Stimulated activated CD4-positive, alpha-beta T cell treated with anti-CD3 and anti-CD28 coated beads, Interleukin-12 subunit alpha, Interleukin-12 subunit beta, amount 100 ng/mL, for 24 hours (primary cell): ENCODE measurements at regions not wholly inside any gene's neighbourhood (a gene's known extent, or its start where the extent isn't known, plus 50 kb on each side); places are given as distances from the start of the nearest gene placed in this dataset.

Source experiments
- DNase-seq, 2 experiments: peaks; one replicate each; pipeline ENCODE4 v3.0.0-alpha.2; 2020; ENCODE audit warnings: low read depth in 2 of 2

DNA sequence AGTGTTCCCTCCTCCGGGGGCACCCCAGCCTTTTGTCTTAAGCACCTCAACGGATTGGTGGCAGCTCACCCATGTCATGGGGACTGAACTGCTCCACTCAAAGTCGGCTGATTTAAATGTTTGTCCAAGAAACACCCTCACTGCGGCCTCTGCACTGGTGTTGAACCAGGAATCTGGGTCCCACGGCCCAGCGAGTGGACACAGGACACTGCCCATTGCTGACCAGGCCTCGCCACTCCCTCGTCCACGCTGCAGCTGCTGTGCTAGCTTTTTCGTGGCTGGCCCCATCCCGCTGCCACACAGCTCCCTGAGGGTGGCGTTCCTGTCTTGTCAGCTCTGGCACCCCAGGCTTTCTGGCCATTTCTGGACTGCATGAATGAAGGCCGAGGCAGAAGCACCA lies 646.2 kb downstream of the BRD1 start:
- no peak for DNase-seq

DNA sequence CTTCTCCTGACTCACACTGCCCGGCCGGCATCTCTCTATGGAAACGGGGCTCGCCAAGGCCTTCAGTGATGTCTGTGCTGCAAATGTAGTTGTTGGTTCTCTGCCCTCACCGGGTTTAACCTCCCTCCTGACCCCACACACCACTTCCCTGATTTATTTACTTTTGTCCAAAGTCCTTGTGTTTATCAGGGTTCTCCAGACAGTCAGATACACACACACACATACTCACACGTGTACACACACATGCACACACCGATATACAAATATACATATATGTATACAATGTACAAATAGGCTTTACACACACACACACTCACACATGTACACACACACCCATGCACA lies 647.0 kb downstream of the BRD1 start:
- no peak for DNase-seq

DNA sequence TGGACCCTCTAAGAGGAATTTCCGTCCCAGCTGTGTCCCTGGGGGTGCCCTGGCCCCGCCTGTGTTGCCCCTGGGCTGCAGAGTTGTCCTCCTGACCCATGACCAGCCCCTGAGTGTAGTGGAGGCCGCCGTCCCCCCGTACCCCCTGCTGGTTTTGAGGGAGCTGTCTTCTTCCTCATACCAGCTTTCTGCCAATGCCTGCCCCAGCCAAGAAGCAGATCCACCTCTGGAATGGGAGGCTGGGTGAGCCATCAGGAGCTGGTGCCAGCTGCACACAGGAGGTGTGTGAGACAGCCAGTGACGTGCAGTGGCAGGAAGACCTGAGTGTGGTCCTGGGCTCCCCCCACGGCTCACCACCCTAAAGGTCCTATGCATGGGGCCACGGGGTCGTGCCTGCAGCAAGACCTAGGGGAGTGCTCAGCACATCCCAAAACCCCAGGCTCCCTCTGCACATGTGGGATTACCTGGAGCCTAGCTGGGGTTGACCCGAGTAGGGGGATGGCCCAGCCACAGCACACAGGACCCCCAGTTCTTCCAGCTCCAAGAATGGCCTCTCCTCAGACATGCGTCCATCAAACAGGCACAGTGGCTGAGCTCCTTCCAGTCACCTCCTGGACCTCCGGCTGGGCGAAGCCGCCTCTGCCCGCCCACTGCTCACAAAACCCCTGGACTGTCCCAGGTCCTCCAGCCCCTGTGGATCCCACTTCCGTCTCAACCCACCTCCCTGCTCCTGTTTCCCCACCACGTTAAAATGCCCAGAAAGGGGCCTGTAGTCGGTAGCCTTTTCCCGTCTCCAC lies 647.6 kb downstream of the BRD1 start:
- no peak for DNase-seq

DNA sequence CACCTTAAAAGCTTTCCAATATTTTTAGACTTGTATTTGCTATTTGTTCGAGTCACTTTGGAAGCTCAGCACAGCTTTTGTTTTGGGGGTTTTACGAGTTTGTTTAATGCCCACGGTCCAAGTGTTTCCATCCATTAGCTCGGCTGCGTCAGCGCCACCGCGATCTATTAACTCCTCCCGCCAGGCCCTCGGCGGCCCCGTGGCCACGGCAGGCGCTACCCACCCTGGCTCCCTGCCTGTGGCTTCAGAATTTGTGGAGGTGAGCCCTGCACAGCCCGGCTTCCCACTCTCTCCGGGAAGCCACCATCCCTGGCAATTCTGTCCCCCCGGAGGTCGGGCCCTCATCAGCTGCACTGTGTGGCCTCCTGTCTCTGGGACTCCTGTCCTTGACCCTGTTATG lies 648.5 kb downstream of the BRD1 start:
- DNase-seq = no peak

DNA sequence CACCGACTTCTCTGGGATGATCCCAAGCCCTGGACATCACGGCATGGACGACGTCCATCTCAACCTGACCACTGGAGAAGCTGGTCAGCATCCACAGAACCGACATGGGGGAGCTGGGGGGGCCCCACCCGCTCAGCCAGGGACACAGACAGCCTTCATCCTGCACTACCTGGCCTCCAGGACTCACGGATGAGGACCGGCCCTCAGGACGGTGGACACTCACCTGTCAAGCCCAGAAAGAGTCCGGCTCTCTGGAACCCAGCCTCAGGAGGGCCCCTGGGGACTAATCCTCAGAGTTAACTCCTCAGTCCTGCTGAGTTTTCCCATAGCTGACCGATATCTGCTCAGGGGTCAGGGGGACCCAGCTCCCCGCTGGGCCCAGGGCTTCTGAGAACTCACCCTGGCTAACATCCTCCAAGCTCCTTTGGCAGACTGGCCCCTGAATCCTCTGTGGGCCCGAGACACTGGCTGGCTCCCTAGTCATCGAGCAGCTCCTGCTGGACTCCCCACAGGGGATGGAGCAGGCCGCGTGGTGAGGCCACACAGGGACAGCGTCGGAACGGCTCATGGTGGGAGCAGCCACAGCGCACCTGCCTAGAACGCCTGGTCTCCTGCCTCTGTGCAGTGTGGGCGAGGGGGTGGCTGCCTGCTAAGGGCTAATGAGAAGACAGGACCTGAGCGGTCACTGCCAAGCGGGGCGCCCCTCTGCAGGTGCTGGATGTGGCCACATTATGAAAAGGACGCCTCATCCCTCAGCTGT lies 649.2 kb downstream of the BRD1 start:
- no peak for DNase-seq

DNA sequence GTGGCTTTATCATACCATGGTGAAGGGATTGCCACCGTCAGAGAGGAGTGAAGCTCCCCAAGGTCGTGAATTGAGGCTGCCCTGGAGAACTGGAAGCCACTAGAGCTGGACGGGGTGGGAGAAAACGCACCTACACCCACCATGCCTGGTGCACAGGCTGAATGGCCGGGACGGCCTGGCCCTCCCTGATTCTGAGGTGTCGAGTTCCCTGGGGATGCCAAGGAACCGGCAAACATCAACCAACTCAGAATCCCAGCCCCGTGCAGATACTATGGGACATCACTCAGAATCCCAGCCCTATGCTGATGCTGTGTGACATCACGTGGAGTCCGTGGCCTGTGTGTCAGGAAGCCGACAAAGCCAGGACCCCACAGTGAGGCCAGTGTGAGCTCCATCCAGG lies 650.0 kb downstream of the BRD1 start:
- DNase-seq = no peak

DNA sequence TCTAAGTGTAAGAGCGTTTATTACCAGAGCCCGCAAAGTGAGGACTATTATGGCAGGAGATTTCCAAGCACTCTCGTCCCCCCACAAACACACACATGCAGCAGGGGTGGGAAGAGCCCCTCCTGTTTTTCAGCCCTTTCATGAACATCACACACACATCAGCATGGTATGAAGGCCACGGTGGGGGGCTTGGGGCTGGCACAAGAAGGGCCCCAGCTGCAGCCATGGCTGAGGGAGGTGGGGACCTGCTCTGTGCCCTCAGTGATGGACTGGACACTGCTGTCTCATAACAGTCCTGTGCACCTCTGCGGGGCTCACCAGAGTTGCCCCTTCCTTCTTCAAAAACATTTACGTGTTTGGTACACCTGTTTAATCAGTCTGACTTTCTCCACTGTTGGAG lies 650.7 kb downstream of the BRD1 start:
- DNase-seq = no peak

DNA sequence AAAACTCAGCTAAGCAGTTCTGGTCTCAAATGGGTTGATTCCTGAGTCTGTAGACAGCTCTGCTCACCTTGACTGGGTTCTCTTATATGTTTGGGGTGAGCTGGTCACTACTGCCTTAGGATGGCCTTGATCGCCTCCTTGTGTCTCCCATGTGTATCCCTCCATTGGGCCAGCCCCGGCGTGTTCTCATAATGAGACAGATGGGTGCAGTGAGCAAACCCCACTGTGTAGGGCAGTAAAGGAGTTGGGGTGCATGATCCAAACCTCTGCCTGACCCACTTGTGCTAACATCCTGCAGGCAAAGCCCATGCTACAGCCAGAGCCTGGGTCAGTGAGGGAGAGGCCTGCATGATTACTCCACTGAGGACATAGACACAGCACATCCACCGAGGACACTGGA lies 657.6 kb downstream of the BRD1 start:
- DNase-seq = no peak

DNA sequence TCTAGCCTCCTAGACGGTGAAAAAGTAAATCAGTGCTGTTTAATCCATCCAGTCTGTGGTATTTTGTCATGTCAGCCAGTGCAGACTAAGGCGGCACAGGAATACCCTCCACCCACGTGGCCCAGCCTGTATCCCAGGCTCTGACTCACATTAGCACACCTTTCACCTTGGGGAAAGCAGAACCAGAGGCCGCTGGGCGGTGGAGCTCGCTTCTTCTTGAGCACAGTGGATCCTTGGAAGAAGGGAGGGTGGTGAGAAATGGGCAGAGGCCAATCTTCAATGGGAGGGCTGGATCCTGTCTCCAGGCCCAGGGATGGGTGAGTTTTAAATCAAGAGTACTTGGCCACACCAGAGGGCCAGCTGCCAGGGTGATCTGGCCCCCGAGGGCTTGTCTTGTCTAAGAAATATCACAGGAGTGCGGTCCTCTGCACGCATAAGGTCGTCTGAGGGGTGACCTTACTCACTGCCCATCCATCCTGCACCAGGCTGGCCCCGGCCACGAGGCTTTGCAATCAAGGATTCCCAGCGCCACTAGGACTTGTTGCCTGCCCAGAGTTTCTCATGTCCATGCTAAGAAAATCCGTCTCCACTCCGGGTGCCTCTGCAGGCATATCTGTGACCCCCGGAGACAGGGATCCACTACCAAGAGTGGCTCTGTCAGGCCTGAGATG lies 658.5 kb downstream of the BRD1 start:
- no peak for DNase-seq

DNA sequence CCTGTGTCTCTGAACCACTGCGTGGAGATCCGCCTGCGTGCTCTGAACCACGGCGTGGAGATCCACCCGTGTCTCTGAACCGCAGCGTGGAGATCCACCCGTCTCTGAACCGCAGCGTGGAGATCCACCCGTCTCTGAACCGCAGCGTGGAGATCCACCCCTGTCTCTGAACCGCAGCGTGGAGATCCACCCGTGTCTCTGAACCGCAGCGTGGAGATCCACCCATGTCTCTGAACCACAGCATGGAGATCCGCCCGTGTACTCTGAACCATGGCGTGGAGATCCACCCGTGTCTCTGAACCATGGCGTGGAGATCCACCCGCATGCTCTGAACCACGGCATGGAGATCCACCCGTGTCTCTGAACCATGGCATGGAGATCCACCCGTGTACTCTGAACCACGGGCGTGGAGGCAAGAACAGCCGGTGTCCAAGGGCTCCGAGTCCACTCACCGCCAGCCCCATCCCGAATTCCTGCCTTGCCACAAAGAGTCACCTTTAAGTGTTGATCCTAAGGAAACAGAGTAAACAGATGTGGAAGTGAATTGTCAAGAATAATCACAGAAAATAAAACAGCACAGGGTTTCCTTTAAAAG lies 659.4 kb downstream of the BRD1 start:
- no peak for DNase-seq

DNA sequence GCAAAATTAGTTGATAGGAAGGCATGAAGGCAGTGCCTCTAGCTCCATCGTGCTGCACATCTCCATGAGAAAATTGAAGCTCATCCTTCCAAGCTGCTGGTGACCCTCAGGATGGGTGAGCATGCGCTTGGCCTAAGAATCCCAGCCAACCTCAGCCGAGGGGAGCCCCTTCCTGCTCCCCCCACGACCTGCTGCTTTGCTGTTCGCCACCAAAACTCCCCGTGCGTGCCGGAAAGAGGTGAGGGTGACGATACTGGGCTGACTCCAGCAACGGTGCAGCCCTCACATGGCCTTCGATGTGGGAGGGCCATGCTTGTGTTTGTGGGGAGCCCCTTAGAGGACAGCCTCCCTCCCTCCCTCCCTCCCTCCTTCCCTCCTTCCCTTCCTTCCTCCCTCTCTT lies 660.9 kb downstream of the BRD1 start:
- no peak for DNase-seq

DNA sequence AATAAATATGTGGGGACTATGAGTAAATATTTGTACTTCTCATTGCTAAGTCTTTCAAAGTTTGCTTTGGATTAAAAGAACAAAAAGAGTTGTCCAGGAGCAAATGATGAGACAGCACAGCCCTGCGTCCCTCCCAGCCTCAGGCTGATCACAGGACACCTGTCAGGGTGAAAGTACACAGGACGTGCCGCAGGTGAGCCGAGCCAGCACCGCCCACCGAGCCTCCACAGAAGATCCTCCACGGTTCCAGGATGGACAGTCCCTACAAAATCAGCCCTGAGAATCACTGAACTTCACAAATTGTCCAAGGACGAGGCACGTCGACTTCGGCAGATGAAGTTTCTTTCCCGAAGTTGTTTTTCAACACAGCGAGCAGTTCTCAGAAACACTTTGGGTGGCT lies 661.5 kb downstream of the BRD1 start:
- DNase-seq = no peak

DNA sequence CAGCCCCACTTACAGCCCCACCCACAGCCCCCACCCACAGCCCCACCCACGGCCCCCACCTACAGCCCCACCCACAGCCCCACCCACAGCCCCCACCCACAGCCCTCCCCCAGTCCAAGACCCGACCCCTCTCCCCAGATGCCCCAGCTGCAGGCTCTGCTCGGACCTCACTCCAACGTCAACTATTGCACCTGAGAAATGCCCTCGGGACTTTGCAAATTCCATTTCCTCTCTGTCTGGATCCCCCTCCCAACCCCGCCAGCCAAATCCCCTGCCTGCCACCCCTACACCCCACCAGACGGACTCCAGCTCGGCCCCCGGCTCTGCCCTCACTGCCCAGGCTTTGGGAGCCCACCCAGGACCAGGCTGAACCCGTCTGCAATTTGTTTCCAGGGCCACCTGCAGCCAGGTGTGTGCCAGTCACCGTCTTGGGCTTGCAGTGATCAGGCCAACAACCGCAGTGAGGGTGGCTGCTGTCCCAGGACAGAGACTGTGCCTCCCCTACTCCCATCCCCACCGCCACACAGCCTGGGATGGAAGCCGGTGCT lies 662.8 kb downstream of the BRD1 start:
- DNase-seq = no peak

DNA sequence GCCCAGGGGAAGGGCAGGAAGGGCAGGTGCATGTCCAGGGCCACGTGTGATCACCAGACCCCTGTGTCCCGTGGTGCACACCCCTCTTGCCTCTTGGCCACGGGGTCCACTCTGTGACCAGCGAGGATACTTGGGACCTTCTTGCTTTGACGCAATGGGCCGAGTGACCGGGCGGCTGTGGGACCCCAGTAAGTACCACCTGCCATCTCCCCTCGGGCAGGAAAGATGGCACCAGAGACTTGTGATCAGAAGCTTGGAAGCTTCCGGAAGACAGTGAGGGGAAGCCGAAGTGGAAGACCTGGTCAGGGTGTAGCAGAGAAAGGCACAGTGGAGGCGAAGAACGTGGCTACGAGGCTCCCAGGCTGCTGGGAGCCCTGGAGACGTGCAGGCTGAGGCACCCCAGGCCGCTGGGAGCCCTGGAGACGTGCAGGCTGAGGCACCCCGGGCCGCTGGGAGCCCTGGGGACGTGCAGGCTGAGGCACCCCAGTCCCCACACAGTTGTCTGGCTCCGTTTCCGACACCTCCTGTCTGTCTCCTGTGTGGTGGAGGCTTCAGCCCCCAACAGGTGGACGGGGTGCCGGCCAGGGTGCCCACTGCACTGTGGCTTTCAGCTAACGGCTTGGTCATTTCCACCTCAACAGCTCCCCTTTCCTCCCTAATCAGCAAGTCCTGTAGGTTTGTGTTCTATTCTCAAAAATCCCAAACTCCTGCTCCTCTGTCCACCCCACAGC lies 663.5 kb downstream of the BRD1 start:
- no peak for DNase-seq

DNA sequence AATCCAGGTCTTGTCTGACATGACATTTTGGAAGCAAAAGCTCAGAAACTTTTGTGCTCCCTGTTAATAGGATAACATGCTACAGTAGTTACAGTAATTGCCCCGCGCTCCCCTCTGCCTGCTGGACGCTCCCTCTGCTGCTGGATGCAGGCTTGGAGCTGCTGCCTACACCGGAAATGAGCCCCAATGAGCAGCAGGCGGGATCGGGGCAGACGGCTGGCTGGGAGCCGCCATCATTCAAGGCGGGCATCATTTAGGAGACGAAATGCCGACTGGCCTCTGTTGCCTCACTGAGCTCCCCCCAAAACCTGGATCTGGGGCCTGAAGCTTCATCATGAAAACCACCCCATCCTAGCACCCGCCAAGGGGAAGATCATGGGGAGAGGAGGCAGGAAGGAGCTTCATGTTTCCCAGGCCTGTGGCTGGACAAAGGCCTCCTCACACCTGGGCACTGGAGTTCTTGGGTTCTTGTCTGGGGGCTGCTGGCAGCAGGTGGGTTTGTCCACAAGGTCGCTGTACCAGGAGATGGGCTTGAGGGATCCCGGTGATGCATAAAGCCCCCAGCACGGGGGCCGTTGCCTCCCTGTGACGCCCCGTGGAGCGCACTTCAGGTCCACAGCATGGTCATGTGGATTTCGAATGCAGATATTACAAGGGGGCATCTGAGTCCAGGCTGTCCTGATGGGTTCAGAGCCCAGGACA lies 664.3 kb downstream of the BRD1 start:
- no peak for DNase-seq

DNA sequence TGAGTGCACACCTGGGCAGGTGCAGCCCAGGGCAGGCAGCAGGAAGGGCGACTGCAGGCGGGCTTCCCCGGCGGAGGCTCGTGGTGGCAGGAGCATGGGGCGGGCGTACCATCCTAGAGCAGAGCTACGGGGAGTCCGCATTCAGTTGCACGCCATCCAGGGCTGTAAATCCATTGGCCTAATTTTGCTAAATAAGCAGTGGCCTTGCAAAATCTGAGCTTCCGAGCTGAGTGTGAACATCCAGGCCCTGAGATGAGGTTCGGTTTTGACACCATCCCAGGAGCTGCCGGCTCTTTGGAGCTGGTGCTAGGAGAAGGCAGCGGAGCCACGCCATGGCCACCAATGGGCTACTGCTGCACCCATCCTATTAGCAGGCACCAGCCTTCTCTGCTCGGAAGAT lies 664.8 kb downstream of the BRD1 start:
- DNase-seq = no peak

DNA sequence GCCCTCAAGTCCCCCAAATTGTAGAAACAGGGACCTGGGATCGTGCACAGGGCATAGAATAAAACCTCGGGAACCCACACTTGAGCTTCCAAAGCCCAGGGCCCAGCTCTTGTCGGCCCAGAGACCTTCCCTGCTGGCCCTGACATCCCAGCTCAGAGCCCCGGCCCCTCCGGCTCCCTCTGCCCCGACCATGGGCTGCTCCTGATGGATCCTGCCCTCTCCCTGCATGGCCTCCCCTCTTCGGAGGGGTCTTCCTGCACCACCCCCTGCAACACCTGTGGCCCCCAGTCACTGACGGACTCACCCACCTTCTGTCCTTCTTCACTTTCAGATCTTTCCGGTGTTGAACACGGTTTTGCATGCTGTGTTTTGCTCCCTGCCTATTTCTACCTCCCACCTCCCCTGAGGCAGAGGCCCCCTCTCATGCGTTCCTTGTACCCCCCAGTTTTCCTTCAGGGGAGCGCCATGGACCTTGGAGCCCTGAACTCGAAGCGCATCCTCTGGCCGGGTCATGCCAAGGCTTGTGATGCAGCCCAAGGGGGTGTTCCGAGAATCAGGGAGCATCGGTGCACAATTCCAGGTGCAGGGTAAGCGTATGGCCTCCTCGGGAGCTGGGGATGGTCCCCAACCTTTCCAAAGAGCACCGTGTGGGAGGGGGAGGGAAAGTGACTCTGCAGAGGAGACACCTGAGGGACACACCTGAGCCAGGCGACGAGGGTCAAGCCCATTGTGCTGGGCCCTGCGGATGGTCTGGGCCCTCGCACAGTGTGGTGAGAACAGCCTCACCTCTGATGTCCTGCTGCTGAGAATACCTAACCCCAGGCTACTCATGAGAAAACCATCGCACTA lies 666.4 kb downstream of the BRD1 start:
- DNase-seq = no peak

DNA sequence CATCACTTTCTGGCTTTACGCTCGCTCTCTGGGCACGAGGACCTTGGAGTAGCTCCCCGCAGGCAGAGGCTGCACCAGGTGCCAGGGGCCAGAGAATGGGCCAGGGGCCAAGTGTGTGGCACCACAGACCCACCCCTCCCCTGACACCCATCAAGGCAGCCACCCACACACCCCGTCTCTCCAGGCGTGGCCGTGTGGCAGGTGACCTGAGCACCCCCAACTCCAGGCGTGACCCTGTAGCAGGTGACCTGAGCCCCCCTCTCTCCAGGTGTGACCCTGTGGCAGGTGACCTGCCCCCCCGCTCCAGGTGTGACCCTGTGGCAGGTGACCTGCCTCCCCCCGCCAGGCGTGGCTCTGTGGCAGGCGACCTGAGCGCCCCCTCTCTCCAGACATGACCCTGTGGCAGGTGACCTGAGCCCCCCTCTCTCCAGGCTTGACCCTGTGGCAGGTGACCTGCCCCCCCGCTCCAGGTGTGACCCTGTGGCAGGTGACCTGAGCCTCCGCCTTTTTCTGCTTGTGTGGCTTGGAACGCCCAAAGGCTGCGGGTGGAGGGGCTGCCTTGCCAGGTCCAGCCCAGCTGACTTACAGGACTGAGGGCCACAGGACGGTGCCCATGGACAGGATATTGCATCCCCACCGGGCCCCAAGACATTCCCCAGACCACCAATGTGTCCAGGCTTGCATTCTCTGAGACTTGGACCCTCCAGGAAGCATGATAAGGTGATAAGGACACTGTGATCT lies 667.2 kb downstream of the BRD1 start:
- no peak for DNase-seq

DNA sequence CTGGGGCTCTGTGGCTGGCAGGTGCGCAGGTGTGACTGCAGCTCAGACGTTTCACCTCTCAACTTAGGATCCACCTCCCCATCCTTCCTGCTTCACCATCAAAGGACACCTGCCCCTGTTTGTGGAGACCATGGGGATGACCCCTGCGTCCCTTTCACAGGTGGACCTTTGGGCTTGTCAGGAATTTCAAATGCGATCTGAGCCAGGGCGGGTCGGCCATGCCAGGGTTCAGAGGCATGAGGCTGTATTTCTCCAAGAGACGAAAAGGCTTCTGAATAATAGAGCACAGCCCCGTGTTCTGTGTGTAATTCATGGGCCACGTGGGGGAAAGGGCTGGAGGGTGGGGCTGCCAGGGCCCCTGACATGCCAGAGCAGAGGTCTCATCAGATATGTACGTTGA lies 668.0 kb downstream of the BRD1 start:
- DNase-seq = no peak
